Esophagus squamous epithelium (tissue), 5 donors: ENCODE measurements at regions not wholly inside any gene's neighbourhood (a gene's known extent, or its start where the extent isn't known, plus 50 kb on each side); places are given as distances from the start of the nearest gene placed in this dataset.

ENCODE experiments used
- DNase-seq: peaks from one replicate; lab custom pipeline; 2025; lab: John Stamatoyannopoulos, UW
- H3K27ac ChIP-seq, 4 donors: fragments of 200-600 bp; sonication (generic); one replicate each; pipeline ENCODE4 v1.5.1; 2016 to 2019; ENCODE audit warnings: mild to moderate bottlenecking in 1 of 4
- H3K27me3 ChIP-seq, 4 donors: fragments of 200-600 bp; sonication (generic); 1 replicate in 3 of 4; 2 replicates in 1 of 4; pipeline versions ENCODE4 v1.5.1 to v1.6.0; 2017 to 2021; ENCODE audit warnings: antibody characterized with exemption in 1 of 4
- H3K36me3 ChIP-seq, 3 donors: fragments of 200-600 bp; sonication (generic); one replicate each; pipeline ENCODE4 v1.5.1; 2016 to 2019
- H3K4me1 ChIP-seq, 3 donors: fragments of 200-600 bp; sonication (generic); one replicate each; pipeline ENCODE4 v1.5.1; 2017 to 2019
- H3K4me3 ChIP-seq, 4 donors: fragments of 200-600 bp; sonication (generic); 1 replicate in 3 of 4; 2 replicates in 1 of 4; pipeline ENCODE4 v1.5.1; 2016 to 2019; ENCODE audit warnings: mild to moderate bottlenecking in 2 of 4, moderate library complexity in 1 of 4
- H3K9me3 ChIP-seq, 3 donors: fragments of 200-600 bp; sonication (generic); one replicate each; pipeline ENCODE4 v1.5.1; 2016 to 2019
- POLR2A ChIP-seq, 4 donors: fragments of 450-650 bp; IDR thresholded peaks; one replicate each; pipeline ENCODE4 v1.6.1; 2017; ENCODE audit warnings: antibody characterized with exemption in 4 of 4, mild to moderate bottlenecking in 4 of 4, moderate library complexity in 3 of 4
- WGBS, 2 donors: methylation state at CpG; one replicate each; pipeline ENCODE4 v1.1.5; 2018; 5-methylcytosine and 5-hydroxymethylcytosine counted together
- intact Hi-C: fragments of 100-400 bp; cut with DNase I; formaldehyde crosslinking; loops from one replicate; pipeline ENCODE4 v1.15.0; 2022
- TF ChIP-seq, protein P1 (sequence below), 6 experiments: fragments of 450-650 bp in 4 of 6; fragments of 200-600 bp in 2 of 6; sonication (generic) in 2 of 6; IDR thresholded peaks; one replicate each; pipeline ENCODE4 v1.5.1; 2016 to 2019; ENCODE audit warnings: antibody characterized with exemption in 6 of 6, mild to moderate bottlenecking in 4 of 6, moderate library complexity in 4 of 6
- donor health status: DM: yes; HTN: yes; CAD: no.

DNA sequence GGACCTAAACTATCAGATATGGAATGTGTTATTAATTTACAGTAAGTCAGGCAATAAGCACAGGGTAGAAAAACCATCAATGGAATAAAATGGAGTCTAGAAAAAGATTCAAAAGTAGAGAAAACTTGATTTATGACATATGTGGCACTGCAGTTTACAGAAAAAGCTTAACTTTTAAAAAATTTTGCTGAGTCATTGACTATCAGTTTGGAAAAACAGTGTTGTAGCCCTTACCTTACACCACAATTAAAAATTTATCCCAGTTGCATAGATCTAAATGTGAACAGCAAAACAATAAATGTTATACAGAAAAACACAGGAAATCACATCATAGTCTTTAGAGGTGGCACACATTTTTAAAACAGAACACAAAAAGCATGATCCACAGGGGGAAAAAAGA lies 108.5 kb downstream of the USP22 start:
- H3K9me3 ChIP-seq, result no peaks in the 10 kb centered on the region
- no peaks in the 10 kb centered on the region for H3K27me3 ChIP-seq
- no peaks in the 10 kb centered on the region for H3K36me3 ChIP-seq
- intact Hi-C loops, result no loop called here
- DNase-seq, result no peak
- no peak overlapping the region for H3K27ac ChIP-seq
- H3K4me1 ChIP-seq, result peaks cover 8 to 37% (median 30%) of the 10 kb centered on the region in 3 donors
- H3K4me3 ChIP-seq, result no peak overlapping the region
- TF ChIP-seq, protein P1, sequence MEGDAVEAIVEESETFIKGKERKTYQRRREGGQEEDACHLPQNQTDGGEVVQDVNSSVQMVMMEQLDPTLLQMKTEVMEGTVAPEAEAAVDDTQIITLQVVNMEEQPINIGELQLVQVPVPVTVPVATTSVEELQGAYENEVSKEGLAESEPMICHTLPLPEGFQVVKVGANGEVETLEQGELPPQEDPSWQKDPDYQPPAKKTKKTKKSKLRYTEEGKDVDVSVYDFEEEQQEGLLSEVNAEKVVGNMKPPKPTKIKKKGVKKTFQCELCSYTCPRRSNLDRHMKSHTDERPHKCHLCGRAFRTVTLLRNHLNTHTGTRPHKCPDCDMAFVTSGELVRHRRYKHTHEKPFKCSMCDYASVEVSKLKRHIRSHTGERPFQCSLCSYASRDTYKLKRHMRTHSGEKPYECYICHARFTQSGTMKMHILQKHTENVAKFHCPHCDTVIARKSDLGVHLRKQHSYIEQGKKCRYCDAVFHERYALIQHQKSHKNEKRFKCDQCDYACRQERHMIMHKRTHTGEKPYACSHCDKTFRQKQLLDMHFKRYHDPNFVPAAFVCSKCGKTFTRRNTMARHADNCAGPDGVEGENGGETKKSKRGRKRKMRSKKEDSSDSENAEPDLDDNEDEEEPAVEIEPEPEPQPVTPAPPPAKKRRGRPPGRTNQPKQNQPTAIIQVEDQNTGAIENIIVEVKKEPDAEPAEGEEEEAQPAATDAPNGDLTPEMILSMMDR (IDR thresholded peaks at IDR 0.05), result no peak
- TF ChIP-seq POLR2A (IDR thresholded peaks at IDR 0.05), result no peak

DNA sequence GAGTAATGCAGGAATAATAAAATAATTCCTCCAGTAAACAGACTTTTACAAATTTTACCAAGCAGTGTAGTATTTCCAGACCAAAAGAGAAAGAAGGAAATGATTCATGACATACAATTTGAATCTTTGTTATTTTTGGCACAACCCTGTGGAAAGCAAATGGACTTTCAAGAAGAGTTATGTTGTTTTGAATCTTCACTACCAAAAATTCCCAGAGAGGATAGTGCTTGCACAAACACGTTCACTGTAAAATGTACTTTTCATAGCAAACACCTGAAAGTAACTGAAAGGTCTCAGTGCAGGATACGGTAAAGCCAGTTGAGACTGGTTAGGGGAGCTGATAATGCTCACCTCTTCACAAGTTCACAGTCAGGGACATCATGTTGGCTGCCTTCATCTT lies 107.1 kb downstream of the USP22 start:
- H3K27ac ChIP-seq, result peak overlapping the region in 3 of 4 donors; percentile 47 to 62 (median 60)
- WGBS, 2 donors, result 2 to 7% methylated on average over 2 of the region's 2 CpGs
- intact Hi-C loops, result no loop called here
- peak overlapping the region in 1 of 4 donors; percentile 19 for H3K4me3 ChIP-seq
- no peaks in the 10 kb centered on the region for H3K27me3 ChIP-seq
- DNase-seq, result no peak
- peaks cover 8 to 37% (median 30%) of the 10 kb centered on the region in 3 donors for H3K4me1 ChIP-seq
- no peaks in the 10 kb centered on the region for H3K9me3 ChIP-seq
- no peaks in the 10 kb centered on the region for H3K36me3 ChIP-seq
- TF ChIP-seq, protein P1 (IDR thresholded peaks at IDR 0.05), result no peak
- TF ChIP-seq POLR2A (IDR thresholded peaks at IDR 0.05), result no peak

DNA sequence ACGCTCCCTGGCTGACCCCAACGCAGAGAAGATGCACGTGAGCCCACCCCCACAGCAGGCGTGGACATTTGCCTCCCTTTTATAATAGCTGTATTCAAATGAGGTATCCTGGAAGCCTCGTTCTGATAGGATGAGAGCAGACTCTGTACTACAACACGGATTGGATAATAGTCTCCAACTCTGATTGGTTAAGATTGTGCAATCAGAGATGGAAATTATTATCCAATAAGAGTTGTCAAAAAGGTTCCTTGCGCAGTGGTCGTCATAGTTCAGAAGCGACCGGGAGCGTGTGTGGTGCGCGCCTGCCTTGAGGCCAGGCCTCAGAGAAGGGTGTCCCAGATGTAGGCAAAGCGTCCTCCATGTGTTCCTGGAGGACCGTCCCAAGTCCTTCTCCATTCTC lies 104.6 kb downstream of the USP22 start:
- Histone ChIP-seq H3K9me3 (no peaks in the 10 kb centered on the region), H3K27me3 (no peaks in the 10 kb centered on the region), H3K36me3 (no peaks in the 10 kb centered on the region), H3K27ac (no peak overlapping the region), H3K4me1 (peaks cover 8 to 37% (median 30%) of the 10 kb centered on the region in 3 donors), H3K4me3 (no peak overlapping the region)
- 88 to 95% methylated on average over 11 to 13 of the region's 15 CpGs for WGBS, 2 donors
- intact Hi-C loops, result no loop called here
- TF ChIP-seq, protein P1 (IDR thresholded peaks at IDR 0.05), result no peak
- TF ChIP-seq POLR2A (IDR thresholded peaks at IDR 0.05), result no peak
- DNase-seq, result no peak

DNA sequence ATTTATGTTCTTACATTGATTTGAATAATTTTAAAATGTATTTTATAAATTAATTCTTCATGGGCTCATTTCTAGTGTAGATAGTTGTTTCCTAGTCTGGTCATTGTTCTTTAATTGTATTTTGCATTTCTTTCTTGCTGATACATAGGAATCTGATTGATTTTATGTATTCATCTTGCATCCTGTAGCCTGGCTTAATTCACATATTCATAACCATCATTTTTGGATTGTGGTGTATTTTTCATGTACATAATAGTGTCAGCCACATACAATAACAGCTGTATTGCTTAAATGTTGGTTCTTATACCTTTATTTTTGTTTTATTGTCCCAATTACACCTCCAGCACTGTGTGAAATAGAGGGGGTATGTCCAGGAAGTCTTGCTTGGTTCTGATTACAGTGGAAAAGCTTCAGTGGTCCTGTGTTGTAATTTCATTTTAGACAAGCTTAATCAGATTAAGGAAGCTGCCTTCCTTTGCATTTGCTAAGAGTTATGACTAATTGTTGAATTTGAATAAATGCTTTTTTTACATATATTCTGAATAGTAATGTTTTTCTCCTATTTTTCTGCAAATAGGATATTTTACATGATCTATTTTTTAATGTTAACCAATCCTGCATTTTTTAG lies 103.7 kb downstream of the USP22 start:
- Histone ChIP-seq H3K9me3 (no peaks in the 10 kb centered on the region), H3K27me3 (no peaks in the 10 kb centered on the region), H3K4me1 (peaks cover 8 to 36% (median 30%) of the 10 kb centered on the region in 3 donors), H3K27ac (no peak overlapping the region), H3K4me3 (no peak overlapping the region), H3K36me3 (no peaks in the 10 kb centered on the region)
- TF ChIP-seq, protein P1 (IDR thresholded peaks at IDR 0.05), result no peak
- TF ChIP-seq POLR2A (IDR thresholded peaks at IDR 0.05), result no peak
- intact Hi-C loops, result no loop called here
- no peak for DNase-seq

DNA sequence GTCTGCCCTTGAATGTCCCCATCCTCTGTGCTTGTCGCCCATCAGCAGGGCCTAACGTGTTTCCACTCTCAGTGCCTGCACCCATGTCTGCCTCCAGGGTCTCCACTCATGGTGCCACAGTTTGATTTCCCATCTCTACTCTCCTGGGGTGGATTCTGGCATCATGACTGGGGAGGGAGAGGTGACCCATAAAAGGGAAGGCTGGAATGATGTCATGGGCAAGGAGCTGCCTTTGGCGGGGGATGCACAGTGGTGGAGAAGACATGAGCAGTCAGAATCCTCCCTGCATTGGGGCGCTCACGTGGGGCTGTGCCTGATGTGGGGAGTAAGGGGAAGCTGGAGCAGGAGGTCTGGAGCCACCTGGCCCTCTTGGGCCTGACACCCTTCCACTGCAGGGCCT lies 100.9 kb downstream of the USP22 start:
- intact Hi-C loops, result no loop called here
- Histone ChIP-seq H3K27ac (no peak overlapping the region), H3K4me1 (peaks cover 3 to 9% (median 5%) of the 10 kb centered on the region in 3 donors), H3K9me3 (no peaks in the 10 kb centered on the region), H3K4me3 (no peak overlapping the region), H3K27me3 (no peaks in the 10 kb centered on the region), H3K36me3 (no peaks in the 10 kb centered on the region)
- DNase-seq, result no peak
- WGBS, 2 donors, result 97 to 100% methylated on average over 3 to 5 of the region's 5 CpGs
- TF ChIP-seq, protein P1 (IDR thresholded peaks at IDR 0.05), result no peak
- no peak for TF ChIP-seq POLR2A (IDR thresholded peaks at IDR 0.05)
